ENCODE measurements at regions not wholly inside any gene's neighbourhood (a gene's known extent, or its start where the extent isn't known, plus 50 kb on each side); places are given as distances from the start of the nearest gene placed in this dataset.

DNA sequence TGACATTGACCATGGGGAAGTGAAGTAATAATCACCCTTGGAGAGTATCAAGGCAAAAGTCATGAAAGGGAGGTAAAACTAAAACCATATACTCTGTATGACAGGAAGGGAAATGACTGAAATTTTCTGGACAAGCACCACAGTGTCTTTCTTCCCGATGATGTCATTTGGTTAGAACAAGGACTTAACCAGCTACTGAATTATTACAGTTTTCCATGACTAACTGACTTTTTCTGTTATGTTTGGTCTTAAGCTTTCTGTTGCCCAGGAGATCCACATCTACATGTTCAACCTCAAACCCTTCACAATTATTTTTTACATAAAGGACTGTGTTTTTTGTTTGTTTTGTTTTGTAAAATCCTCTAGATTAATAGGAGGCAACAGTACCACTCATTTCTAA, 191.9 kb upstream of the IL12A start:
- no peak overlapping the region for H3K4me3 ChIP-seq (ENCODE audit: low read depth, low read length)
- no peak for TF ChIP-seq POLR2A (IDR thresholded peaks at IDR 0.05; ENCODE audit: extremely low read depth, insufficient read length)
- DNase-seq (ENCODE audit: low read depth): no peak

DNA sequence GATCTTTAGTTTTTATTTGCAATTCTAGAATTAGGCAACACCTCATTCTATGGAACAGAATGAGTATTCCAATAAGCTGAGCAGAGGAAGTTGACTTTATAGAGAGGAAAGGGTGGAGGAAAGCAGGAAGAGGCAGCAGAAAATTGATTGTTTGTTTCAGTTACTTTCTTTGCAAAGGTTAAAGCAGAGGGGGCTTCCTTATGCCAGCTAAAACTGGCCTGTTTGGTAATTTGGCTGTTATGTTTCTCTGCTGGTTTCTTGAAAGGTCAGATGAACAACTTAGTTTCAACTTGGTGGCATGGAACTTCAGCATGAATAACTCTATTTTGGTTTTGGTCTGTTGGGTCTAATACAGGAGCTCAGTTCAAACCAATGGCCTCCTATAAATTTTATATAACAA, 190.9 kb upstream of the IL12A start:
- no peak for TF ChIP-seq POLR2A (IDR thresholded peaks at IDR 0.05; ENCODE audit: extremely low read depth, insufficient read length)
- no peak for TF ChIP-seq MAX (IDR thresholded peaks at IDR 0.05; ENCODE audit: low read depth, low read length)
- no peak for TF ChIP-seq CTCF (IDR thresholded peaks at IDR 0.05; ENCODE audit: low read depth, low read length)
- no peak for TF ChIP-seq MYC (IDR thresholded peaks at IDR 0.05; ENCODE audit: low read depth, low read length)
- no peak for DNase-seq (ENCODE audit: low read depth)
- H3K4me3 ChIP-seq (ENCODE audit: low read depth, low read length): no peak overlapping the region

DNA sequence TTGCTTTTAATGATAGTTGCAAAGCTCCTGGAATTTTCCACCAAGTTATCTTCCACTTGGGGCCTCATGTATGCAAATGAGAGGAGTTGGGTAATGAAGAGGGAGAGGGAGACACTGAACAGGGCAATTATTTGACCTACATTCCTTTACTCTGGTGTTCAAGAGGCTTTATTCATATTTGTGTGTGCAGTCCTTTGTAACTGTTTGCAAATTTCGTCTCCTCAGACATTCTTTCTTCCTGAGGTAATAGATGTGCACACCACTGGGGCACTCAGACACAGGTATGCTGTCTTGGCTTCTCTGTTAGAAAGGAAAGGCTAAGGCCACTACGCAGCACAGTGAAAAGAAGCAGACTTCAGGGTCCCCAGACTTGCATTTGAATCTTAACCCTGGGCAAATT, 189.7 kb upstream of the IL12A start:
- H3K4me3 ChIP-seq (ENCODE audit: low read depth, low read length): no peak overlapping the region
- DNase-seq (ENCODE audit: low read depth): no peak
- no peak for TF ChIP-seq MYC (IDR thresholded peaks at IDR 0.05; ENCODE audit: low read depth, low read length)
- TF ChIP-seq MAX (IDR thresholded peaks at IDR 0.05; ENCODE audit: low read depth, low read length): no peak
- no peak for TF ChIP-seq POLR2A (IDR thresholded peaks at IDR 0.05; ENCODE audit: extremely low read depth, insufficient read length)
- TF ChIP-seq CTCF (IDR thresholded peaks at IDR 0.05; ENCODE audit: low read depth, low read length): no peak

DNA sequence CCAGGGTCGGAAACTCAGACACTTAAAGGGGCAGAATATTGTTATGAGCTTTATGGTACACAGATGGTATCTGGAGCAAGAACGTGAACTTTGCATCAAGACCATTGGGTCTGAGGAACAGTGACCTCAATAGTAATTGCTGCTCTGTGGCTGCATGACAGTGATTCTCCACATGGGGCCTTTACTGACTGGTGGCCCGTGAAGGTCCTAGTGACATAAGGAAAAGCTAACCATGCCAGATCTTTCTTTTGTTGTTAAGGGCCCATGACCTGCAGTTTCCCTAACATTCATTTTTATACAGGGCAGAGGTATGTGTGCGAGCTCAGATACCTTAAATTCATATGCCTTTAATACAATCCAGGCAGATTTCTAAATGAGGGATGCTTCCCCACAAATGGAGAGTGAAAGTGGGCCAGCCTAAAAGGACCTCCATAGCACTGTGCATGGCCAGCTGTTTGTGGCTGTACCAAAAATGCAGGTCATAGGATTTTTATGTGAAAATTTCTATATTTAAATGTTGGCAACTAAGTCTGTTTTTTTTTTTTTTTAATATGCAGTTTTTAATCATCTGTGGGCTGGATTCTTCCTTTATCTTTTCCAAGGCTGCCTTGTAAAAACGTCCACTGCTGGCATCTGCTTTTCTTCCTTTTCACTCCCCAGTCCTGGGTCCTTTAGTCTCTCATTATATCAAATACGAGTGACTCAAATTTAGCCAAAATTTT, 188.0 kb upstream of the IL12A start:
- H3K4me3 ChIP-seq (ENCODE audit: low read depth, low read length): no peak overlapping the region
- no peak for DNase-seq (ENCODE audit: low read depth)
- TF ChIP-seq CTCF (IDR thresholded peaks at IDR 0.05; ENCODE audit: low read depth, low read length): no peak
- no peak for TF ChIP-seq MAX (IDR thresholded peaks at IDR 0.05; ENCODE audit: low read depth, low read length)
- TF ChIP-seq POLR2A (IDR thresholded peaks at IDR 0.05; ENCODE audit: extremely low read depth, insufficient read length): no peak
- TF ChIP-seq MYC (IDR thresholded peaks at IDR 0.05; ENCODE audit: low read depth, low read length): no peak

DNA sequence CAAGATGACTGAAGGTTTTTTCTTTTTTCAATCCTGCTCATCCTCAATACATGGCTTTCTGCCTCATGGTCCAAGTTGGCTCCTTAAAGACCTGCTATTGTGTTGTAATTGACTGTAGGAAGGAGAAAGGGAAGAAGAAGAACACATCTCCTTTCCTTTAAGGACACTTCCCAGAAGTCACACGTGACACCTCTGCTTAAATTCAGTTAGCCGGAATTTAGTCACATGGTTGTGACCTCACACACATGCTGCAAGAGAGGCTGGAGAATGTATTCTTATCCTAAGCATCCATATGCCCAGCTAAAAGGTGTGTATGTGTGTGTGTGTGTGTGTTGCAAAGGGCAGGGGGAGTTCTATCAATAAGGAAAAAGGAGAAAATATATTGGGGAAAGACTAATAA, 185.8 kb upstream of the IL12A start:
- H3K4me3 ChIP-seq (ENCODE audit: low read depth, low read length): no peak overlapping the region
- no peak for DNase-seq (ENCODE audit: low read depth)
- TF ChIP-seq POLR2A (IDR thresholded peaks at IDR 0.05; ENCODE audit: extremely low read depth, insufficient read length) (no peak), MAX (IDR thresholded peaks at IDR 0.05; ENCODE audit: low read depth, low read length) (peak; percentile 9; the same call in 1 of the 2 replicates)

- DNase-seq (ENCODE audit: low read depth): no peak
- TF ChIP-seq POLR2A (IDR thresholded peaks at IDR 0.05; ENCODE audit: extremely low read depth, insufficient read length): no peak
- TF ChIP-seq CTCF (IDR thresholded peaks at IDR 0.05; ENCODE audit: low read depth, low read length): no peak
- TF ChIP-seq MYC (IDR thresholded peaks at IDR 0.05; ENCODE audit: low read depth, low read length): no peak
- TF ChIP-seq MAX (IDR thresholded peaks at IDR 0.05; ENCODE audit: low read depth, low read length): no peak
These were observed 185.2 kb upstream of the IL12A start for GRCh38 chr3:159803459-159803858.

More at GRCh38 chr3:159803459-159803858, 185.2 kb upstream of the IL12A start:
- H3K4me3 ChIP-seq (ENCODE audit: low read depth, low read length): no peak overlapping the region

Measured in NB4 (cell line).